ENCODE measurements at regions not wholly inside any gene's neighbourhood (a gene's known extent, or its start where the extent isn't known, plus 50 kb on each side); places are given as distances from the start of the nearest gene placed in this dataset.

GRCh38 chr3:95297581-95297980 lies 1234.7 kb downstream of the NSUN3 start:
- TF ChIP-seq, protein P1, sequence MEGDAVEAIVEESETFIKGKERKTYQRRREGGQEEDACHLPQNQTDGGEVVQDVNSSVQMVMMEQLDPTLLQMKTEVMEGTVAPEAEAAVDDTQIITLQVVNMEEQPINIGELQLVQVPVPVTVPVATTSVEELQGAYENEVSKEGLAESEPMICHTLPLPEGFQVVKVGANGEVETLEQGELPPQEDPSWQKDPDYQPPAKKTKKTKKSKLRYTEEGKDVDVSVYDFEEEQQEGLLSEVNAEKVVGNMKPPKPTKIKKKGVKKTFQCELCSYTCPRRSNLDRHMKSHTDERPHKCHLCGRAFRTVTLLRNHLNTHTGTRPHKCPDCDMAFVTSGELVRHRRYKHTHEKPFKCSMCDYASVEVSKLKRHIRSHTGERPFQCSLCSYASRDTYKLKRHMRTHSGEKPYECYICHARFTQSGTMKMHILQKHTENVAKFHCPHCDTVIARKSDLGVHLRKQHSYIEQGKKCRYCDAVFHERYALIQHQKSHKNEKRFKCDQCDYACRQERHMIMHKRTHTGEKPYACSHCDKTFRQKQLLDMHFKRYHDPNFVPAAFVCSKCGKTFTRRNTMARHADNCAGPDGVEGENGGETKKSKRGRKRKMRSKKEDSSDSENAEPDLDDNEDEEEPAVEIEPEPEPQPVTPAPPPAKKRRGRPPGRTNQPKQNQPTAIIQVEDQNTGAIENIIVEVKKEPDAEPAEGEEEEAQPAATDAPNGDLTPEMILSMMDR (IDR thresholded peaks at IDR 0.05): no peak
- TF ChIP-seq POLR2AphosphoS5 (IDR thresholded peaks at IDR 0.05) (no peak), POLR2A (IDR thresholded peaks at IDR 0.05; ENCODE audit: low read depth) (no peak)
- intact Hi-C loops (cut with DNase I): no loop called here
- Histone ChIP-seq H3K4me3 (no peak overlapping the region), H3K27me3 (no peaks in the 10 kb centered on the region), H3K4me1 (no peaks in the 10 kb centered on the region), H3K27ac (replicated peaks in 1 of 4) (no peak overlapping the region), H3K36me3 (no peaks in the 10 kb centered on the region), H3K9me3 (no peaks in the 10 kb centered on the region)
- no peak for DNase-seq (ENCODE audit: extremely low spot score)
- 89% methylated on average over 1 of the region's 1 CpG for WGBS

GRCh38 chr3:95302044-95302443 lies 1239.2 kb downstream of the NSUN3 start:
- no peak for TF ChIP-seq EP300 (IDR thresholded peaks at IDR 0.05)
- TF ChIP-seq, protein P1 (IDR thresholded peaks at IDR 0.05): no peak
- no peak for TF ChIP-seq POLR2AphosphoS5 (IDR thresholded peaks at IDR 0.05)
- no peak for TF ChIP-seq POLR2A (IDR thresholded peaks at IDR 0.05; ENCODE audit: low read depth)
- intact Hi-C loops (cut with DNase I): no loop called here
- no peaks in the 10 kb centered on the region for H3K27me3 ChIP-seq
- H3K36me3 ChIP-seq: no peaks in the 10 kb centered on the region
- WGBS: 66% methylated on average over 1 of the region's 1 CpG
- no peak overlapping the region for H3K4me3 ChIP-seq
- H3K9me3 ChIP-seq: no peaks in the 10 kb centered on the region
- DNase-seq (ENCODE audit: extremely low spot score): no peak
- H3K4me1 ChIP-seq: no peaks in the 10 kb centered on the region
- H3K27ac ChIP-seq (replicated peaks in 1 of 4): no peak overlapping the region

DNA sequence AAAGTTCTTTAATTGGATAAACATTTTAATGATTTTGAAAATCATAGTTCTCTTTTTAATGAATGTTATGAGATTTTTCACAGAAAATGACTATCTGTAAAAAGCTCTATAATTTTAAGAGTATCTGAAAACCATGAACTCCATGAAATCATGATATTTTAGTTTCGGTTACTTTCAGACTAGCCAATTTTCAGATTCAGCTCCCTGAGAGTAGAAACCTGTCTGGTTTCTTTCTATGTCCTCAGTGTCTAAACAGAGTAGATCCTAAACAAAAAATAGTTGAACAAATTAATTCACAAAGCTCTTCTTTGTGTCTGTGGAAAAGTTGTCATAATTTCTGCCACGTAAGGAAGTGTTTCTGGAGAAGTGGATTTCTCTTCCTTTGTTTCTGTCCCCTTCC lies 1247.7 kb downstream of the NSUN3 start:
- Histone ChIP-seq H3K9me3 (no peaks in the 10 kb centered on the region), H3K27me3 (no peaks in the 10 kb centered on the region), H3K27ac (replicated peaks in 1 of 4) (no peak overlapping the region), H3K4me3 (no peak overlapping the region), H3K4me1 (no peaks in the 10 kb centered on the region), H3K36me3 (no peaks in the 10 kb centered on the region)
- TF ChIP-seq, protein P1 (IDR thresholded peaks at IDR 0.05): no peak
- TF ChIP-seq POLR2AphosphoS5 (IDR thresholded peaks at IDR 0.05) (no peak), EP300 (IDR thresholded peaks at IDR 0.05) (no peak), POLR2A (IDR thresholded peaks at IDR 0.05; ENCODE audit: low read depth) (no peak)
- whole genome bisulfite sequencing: 68% methylated on average over 2 of the region's 2 CpGs
- intact Hi-C loops (cut with DNase I): no loop called here
- no peak for DNase-seq (ENCODE audit: extremely low spot score)

GRCh38 chr3:95311272-95311671 lies 1248.4 kb downstream of the NSUN3 start:
- no peaks in the 10 kb centered on the region for H3K36me3 ChIP-seq
- no peaks in the 10 kb centered on the region for H3K9me3 ChIP-seq
- H3K27me3 ChIP-seq: no peaks in the 10 kb centered on the region
- intact Hi-C loops (cut with DNase I): no loop called here
- DNase-seq (ENCODE audit: extremely low spot score): no peak
- H3K4me1 ChIP-seq: no peaks in the 10 kb centered on the region
- TF ChIP-seq, protein P1 (IDR thresholded peaks at IDR 0.05): no peak
- no peak for TF ChIP-seq POLR2A (IDR thresholded peaks at IDR 0.05; ENCODE audit: low read depth)
- WGBS: 43% methylated on average over 2 of the region's 2 CpGs
- no peak overlapping the region for H3K4me3 ChIP-seq
- H3K27ac ChIP-seq (replicated peaks in 1 of 4): no peak overlapping the region

DNA sequence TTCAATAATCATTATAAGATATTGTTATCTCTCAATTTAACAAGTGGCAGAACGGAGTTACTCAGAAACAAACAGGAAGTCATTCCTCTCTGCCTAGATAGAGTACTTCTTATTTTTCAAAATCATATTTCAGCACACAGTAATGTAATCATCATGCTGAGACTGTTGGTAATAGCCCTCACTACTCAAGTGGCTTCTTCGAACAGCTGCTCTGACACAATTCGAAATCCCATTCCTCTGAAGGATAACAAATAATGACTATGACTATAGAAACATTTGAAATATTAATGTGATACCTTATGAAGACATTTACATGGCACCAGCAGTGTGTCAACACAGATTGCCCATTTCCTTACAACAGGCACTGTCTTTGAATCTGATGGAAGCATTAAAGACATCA lies 1249.8 kb downstream of the NSUN3 start:
- Histone ChIP-seq H3K27ac (replicated peaks in 1 of 4) (no peak overlapping the region), H3K4me3 (no peak overlapping the region), H3K9me3 (no peaks in the 10 kb centered on the region), H3K27me3 (no peaks in the 10 kb centered on the region), H3K4me1 (no peaks in the 10 kb centered on the region), H3K36me3 (no peaks in the 10 kb centered on the region)
- WGBS: 72% methylated on average over 3 of the region's 3 CpGs
- no peak for TF ChIP-seq POLR2AphosphoS5 (IDR thresholded peaks at IDR 0.05)
- TF ChIP-seq POLR2A (IDR thresholded peaks at IDR 0.05; ENCODE audit: low read depth): no peak
- TF ChIP-seq EP300 (IDR thresholded peaks at IDR 0.05): no peak
- TF ChIP-seq, protein P1 (IDR thresholded peaks at IDR 0.05): no peak
- intact Hi-C loops (cut with DNase I): no loop called here
- DNase-seq (ENCODE audit: extremely low spot score): no peak
